ENCODE measurements at regions not wholly inside any gene's neighbourhood (a gene's known extent, or its start where the extent isn't known, plus 50 kb on each side); places are given as distances from the start of the nearest gene placed in this dataset.
"Not testable (repeated sequence)": the region's sequence is repeated elsewhere in the genome, so short reads cannot be mapped to it uniquely, and the experiment has no call there.

GRCh38 chr4:164596318-164596878 lies 157.5 kb upstream of the SMIM31 start:
- Mint-ChIP-seq H3K36me3 (ENCODE audit: low read depth) (no peaks in the 10 kb centered on the region), H3K27me3 (ENCODE audit: low read depth, poor library complexity) (no peaks in the 10 kb centered on the region), H3K4me1 (no peaks in the 10 kb centered on the region), H3K27ac (no peak overlapping the region), H3K4me3 (no peak overlapping the region), H3K9me3 (peaks cover 9% of the 10 kb centered on the region)
- TF ChIP-seq CTCF (IDR thresholded peaks at IDR 0.05) = no peak
- DNase-seq = no peak

- Mint-ChIP-seq H3K4me1 (no peaks in the 10 kb centered on the region), H3K27me3 (ENCODE audit: low read depth, poor library complexity) (no peaks in the 10 kb centered on the region), H3K36me3 (ENCODE audit: low read depth) (no peaks in the 10 kb centered on the region), H3K4me3 (no peak overlapping the region), H3K9me3 (peaks cover 14% of the 10 kb centered on the region), H3K27ac (no peak overlapping the region)
- no peak for DNase-seq
- no peak for TF ChIP-seq CTCF (IDR thresholded peaks at IDR 0.05)
These were observed 157.0 kb upstream of the SMIM31 start for GRCh38 chr4:164596927-164597326.

GRCh38 chr4:164601653-164602052 lies 152.3 kb upstream of the SMIM31 start:
- H3K27me3 Mint-ChIP-seq (ENCODE audit: low read depth, poor library complexity) = no peaks in the 10 kb centered on the region
- H3K9me3 Mint-ChIP-seq = peaks cover 24% of the 10 kb centered on the region
- H3K4me3 Mint-ChIP-seq = no peak overlapping the region
- no peaks in the 10 kb centered on the region for H3K36me3 Mint-ChIP-seq (ENCODE audit: low read depth)
- H3K4me1 Mint-ChIP-seq = no peaks in the 10 kb centered on the region
- no peak for DNase-seq
- no peak for TF ChIP-seq CTCF (IDR thresholded peaks at IDR 0.05)
- H3K27ac Mint-ChIP-seq = no peak overlapping the region

- H3K4me3 Mint-ChIP-seq; DNase-seq; H3K4me1 Mint-ChIP-seq; H3K27ac Mint-ChIP-seq; H3K36me3 Mint-ChIP-seq (ENCODE audit: low read depth); H3K27me3 Mint-ChIP-seq (ENCODE audit: low read depth, poor library complexity): not testable (repeated sequence)
- peaks cover 21% of the 10 kb centered on the region for H3K9me3 Mint-ChIP-seq
These were observed 148.1 kb upstream of the SMIM31 start for GRCh38 chr4:164605791-164606190.

GRCh38 chr4:164606478-164606877 lies 147.5 kb upstream of the SMIM31 start:
- Mint-ChIP-seq H3K36me3 (ENCODE audit: low read depth) (no peaks in the 10 kb centered on the region), H3K4me3 (no peak overlapping the region)

GRCh38 chr4:164613256-164613655 lies 140.7 kb upstream of the SMIM31 start:
- Mint-ChIP-seq H3K36me3 (ENCODE audit: low read depth) (no peaks in the 10 kb centered on the region), H3K4me1 (no peaks in the 10 kb centered on the region), H3K27ac (no peak overlapping the region), H3K9me3 (no peaks in the 10 kb centered on the region), H3K27me3 (ENCODE audit: low read depth, poor library complexity) (no peaks in the 10 kb centered on the region), H3K4me3 (no peak overlapping the region)
- no peak for DNase-seq
- TF ChIP-seq CTCF (IDR thresholded peaks at IDR 0.05) = no peak

More at GRCh38 chr4:164606478-164606877, 147.5 kb upstream of the SMIM31 start:
- H3K9me3 Mint-ChIP-seq = peaks cover 14% of the 10 kb centered on the region
- H3K27ac Mint-ChIP-seq = no peak overlapping the region
- H3K4me1 Mint-ChIP-seq = no peaks in the 10 kb centered on the region
- H3K27me3 Mint-ChIP-seq (ENCODE audit: low read depth, poor library complexity) = no peaks in the 10 kb centered on the region
- TF ChIP-seq CTCF (IDR thresholded peaks at IDR 0.05) = no peak
- DNase-seq = no peak

Data from nephron progenitor cell (in vitro differentiated cells).